Liver (tissue), 8 donors: ENCODE measurements at regions not wholly inside any gene's neighbourhood (a gene's known extent, or its start where the extent isn't known, plus 50 kb on each side); places are given as distances from the start of the nearest gene placed in this dataset.

Source experiments
- DNase-seq: peaks from one replicate; pipeline ENCODE4 v3.0.0-alpha.2; 2017; ENCODE audit warnings: low spot score
- H3K27ac ChIP-seq, 2 donors: one replicate each; pipeline ENCODE4 v1.7.0; 2013; ENCODE audit warnings: inconsistent platforms in 2 of 2, low read length in 2 of 2, control low read depth in 1 of 2, low read depth in 1 of 2, mild to moderate bottlenecking in 1 of 2
- H3K27me3 ChIP-seq, 4 donors: one replicate each; pipeline versions ENCODE4 v1.6.1 to v1.7.0; 2013; ENCODE audit warnings: low read length in 3 of 4, inconsistent platforms in 1 of 4, mild to moderate bottlenecking in 1 of 4, moderate library complexity in 1 of 4; ENCODE audit not compliant: control insufficient read depth in 4 of 4, insufficient read depth in 4 of 4
- H3K36me3 ChIP-seq, 4 donors: one replicate each; pipeline versions ENCODE4 v1.6.1 to v1.7.0; 2013; ENCODE audit warnings: low read length in 3 of 4, mild to moderate bottlenecking in 3 of 4, low read depth in 1 of 4, moderate library complexity in 1 of 4; ENCODE audit not compliant: control insufficient read depth in 4 of 4, insufficient read depth in 3 of 4
- H3K4me1 ChIP-seq, 4 donors: one replicate each; pipeline versions ENCODE4 v1.6.1 to v1.7.0; 2013; ENCODE audit warnings: low read length in 3 of 4, mild to moderate bottlenecking in 3 of 4, moderate library complexity in 1 of 4; ENCODE audit not compliant: control insufficient read depth in 4 of 4, insufficient read depth in 4 of 4
- H3K4me3 ChIP-seq, 3 donors: one replicate each; pipeline versions ENCODE4 v1.6.1 to v1.7.0; 2013; ENCODE audit warnings: low read length in 3 of 3, control low read depth in 1 of 3, low read depth in 1 of 3, mild to moderate bottlenecking in 1 of 3
- H3K9ac ChIP-seq, 2 donors: one replicate each; pipeline ENCODE4 v1.7.0; 2013; ENCODE audit warnings: low read length in 2 of 2, mild to moderate bottlenecking in 2 of 2, moderate library complexity in 2 of 2, control low read depth in 1 of 2, low read depth in 1 of 2
- H3K9me3 ChIP-seq, 4 donors: one replicate each; pipeline versions ENCODE4 v1.6.1 to v1.7.0; 2013; ENCODE audit warnings: low read length in 3 of 4; ENCODE audit not compliant: control insufficient read depth in 4 of 4
- ATF3 ChIP-seq: IDR thresholded peaks from 2 replicates; pipeline ENCODE4 v1.6.1; 2016; ENCODE audit warnings: antibody characterized with exemption
- CTCF ChIP-seq: fragments of 150-350 bp; IDR thresholded peaks from 2 replicates; pipeline ENCODE4 v1.5.1; 2017; ENCODE audit warnings: improper control_type of control experiment, low read depth, low read length; ENCODE audit not compliant: missing input control
- EGR1 ChIP-seq, 2 donors: IDR thresholded peaks; 2 replicates each; pipeline ENCODE4 v1.6.1; 2016 to 2018; ENCODE audit warnings: antibody characterized with exemption in 2 of 2, low read depth in 2 of 2
- FOXA1 ChIP-seq: IDR thresholded peaks from 2 replicates; pipeline ENCODE4 v1.6.1; 2016; ENCODE audit warnings: antibody characterized with exemption
- FOXA2 ChIP-seq: IDR thresholded peaks from 2 replicates; pipeline ENCODE4 v1.6.1; 2016; ENCODE audit warnings: antibody characterized with exemption
- GABPA ChIP-seq, 2 donors: IDR thresholded peaks in 1 of 2; conservative IDR thresholded peaks in 1 of 2; 2 replicates each; pipeline ENCODE4 v1.6.1; 2016; ENCODE audit warnings: antibody characterized with exemption in 2 of 2, mild to moderate bottlenecking in 1 of 2, moderate library complexity in 1 of 2
- HNF4A ChIP-seq, 2 donors: conservative IDR thresholded peaks; 2 replicates each; pipeline ENCODE4 v1.6.1; 2016; ENCODE audit warnings: antibody characterized with exemption in 2 of 2, mild to moderate bottlenecking in 2 of 2
- HNF4G ChIP-seq: IDR thresholded peaks from 2 replicates; pipeline ENCODE4 v1.6.1; 2016; ENCODE audit warnings: antibody characterized with exemption
- JUND ChIP-seq, 2 donors: IDR thresholded peaks; 2 replicates each; pipeline ENCODE4 v1.6.1; 2016; ENCODE audit warnings: antibody characterized with exemption in 2 of 2
- MAX ChIP-seq: IDR thresholded peaks from 2 replicates; pipeline ENCODE4 v1.6.1; 2016; ENCODE audit warnings: antibody characterized with exemption
- NR2F2 ChIP-seq: IDR thresholded peaks from 2 replicates; pipeline ENCODE4 v1.6.1; 2016; ENCODE audit warnings: antibody characterized with exemption
- RAD21 ChIP-seq, 2 donors: IDR thresholded peaks; 2 replicates each; pipeline ENCODE4 v1.6.1; 2016; ENCODE audit warnings: antibody characterized with exemption in 2 of 2, mild to moderate bottlenecking in 2 of 2
- REST ChIP-seq: IDR thresholded peaks from 2 replicates; pipeline ENCODE4 v1.6.1; 2016; ENCODE audit warnings: antibody characterized with exemption, mild to moderate bottlenecking
- RXRA ChIP-seq, 2 donors: IDR thresholded peaks; 2 replicates each; pipeline ENCODE4 v1.6.1; 2017 to 2018; ENCODE audit warnings: antibody characterized with exemption in 2 of 2, mild to moderate bottlenecking in 1 of 2
- SP1 ChIP-seq: IDR thresholded peaks from 2 replicates; pipeline ENCODE4 v1.6.1; 2018; ENCODE audit warnings: antibody characterized with exemption, mild to moderate bottlenecking
- TAF1 ChIP-seq: conservative IDR thresholded peaks from 2 replicates; pipeline ENCODE4 v1.6.1; 2016; ENCODE audit warnings: antibody characterized with exemption, mild to moderate bottlenecking
- YY1 ChIP-seq: IDR thresholded peaks from 2 replicates; pipeline ENCODE4 v1.6.1; 2016; ENCODE audit warnings: antibody characterized with exemption, mild to moderate bottlenecking
- ZBTB33 ChIP-seq: IDR thresholded peaks from 2 replicates; pipeline ENCODE4 v1.6.1; 2016; ENCODE audit warnings: antibody characterized with exemption
- WGBS: extraction: QIAGEN DNeasy Blood & Tissue Kit; methylation state at CpG from one replicate; pipeline ENCODE4 v1.1.7; 2013; 5-methylcytosine and 5-hydroxymethylcytosine counted together
- donor health status: healthy.
- donor health status: healthy.
- donor health status: healthy.
- donor health status: healthy.
- donor health status: healthy.

- Histone ChIP-seq H3K4me3 (no peak overlapping the region), H3K9me3 (no peaks in the 10 kb centered on the region), H3K27ac (no peak overlapping the region), H3K9ac (no peak overlapping the region), H3K4me1 (no peaks in the 10 kb centered on the region), H3K27me3 (no peaks in the 10 kb centered on the region), H3K36me3 (no peaks in the 10 kb centered on the region)
- TF ChIP-seq HNF4A (conservative IDR thresholded peaks at IDR 0.05) (no peak), CTCF (no peak), FOXA2 (no peak), RXRA (IDR thresholded peaks at IDR 0.05) (no peak), TAF1 (no peak), FOXA1 (no peak), EGR1 (IDR thresholded peaks at IDR 0.05; ENCODE audit: low read depth in 2 of 2) (no peak), SP1 (no peak), NR2F2 (no peak), ATF3 (no peak), REST (no peak), ZBTB33 (no peak), JUND (IDR thresholded peaks at IDR 0.05) (no peak), RAD21 (IDR thresholded peaks at IDR 0.05) (no peak), YY1 (no peak), HNF4G (no peak), MAX (no peak), GABPA (IDR thresholded peaks at IDR 0.05 in 1 of 2, conservative IDR thresholded peaks at IDR 0.05 in 1 of 2) (no peak)
- 95% methylated on average over 5 of the region's 5 CpGs for WGBS
- DNase-seq: no peak
Observed at GRCh38 chr1:199780091-199780490, 247.4 kb upstream of the NR5A2 start.
